H1 (cell line): ENCODE measurements at regions not wholly inside any gene's neighbourhood (a gene's known extent, or its start where the extent isn't known, plus 50 kb on each side); places are given as distances from the start of the nearest gene placed in this dataset.

Experiments
- CTCF ChIA-PET: fragments of 300-600 bp; sonication (Branson Sonifier 250); formaldehyde crosslinking; loops from one replicate; lab custom pipeline; 2021; ENCODE audit not compliant: partially characterized antibody; lab: Charles Lee
- POLR2A ChIA-PET: fragments of 300-600 bp; sonication (Branson Sonifier 250); formaldehyde crosslinking; loops from one replicate; lab custom pipeline; 2021; ENCODE audit warnings: inconsistent platforms; ENCODE audit not compliant: partially characterized antibody; lab: Charles Lee
- DNase-seq, 2 experiments: peaks; one replicate each; pipeline versions ENCODE4 v3.0.0 to v3.0.0-alpha.2; 2010 to 2022; ENCODE audit warnings: low spot score in 2 of 2, low read depth in 1 of 2, mixed read lengths in 1 of 2
- FAIRE-seq: peaks from 2 replicates; lab custom pipeline; 2011; peaks lifted over from hg19 to GRCh38; lab: Jason Lieb, UNC
- H2AFZ ChIP-seq: 2 replicates; pipeline ENCODE4 v1.8.1; 2012; ENCODE audit warnings: low read length, inconsistent platforms
- H2AK5ac ChIP-seq: 2 replicates; pipeline ENCODE4 v1.6.1; 2013; ENCODE audit warnings: low read depth, low read length
- H2BK120ac ChIP-seq: replicated peaks from 2 replicates; pipeline ENCODE3; 2013; ENCODE audit warnings: low read depth, low read length, inconsistent platforms
- H2BK12ac ChIP-seq: 2 replicates; pipeline ENCODE4 v1.6.1; 2013; ENCODE audit warnings: low read depth, low read length
- H2BK15ac ChIP-seq: 2 replicates; pipeline ENCODE4 v1.6.1; 2013; ENCODE audit warnings: low read length
- H2BK20ac ChIP-seq: 2 replicates; pipeline ENCODE4 v1.6.1; 2013; ENCODE audit warnings: low read length
- H2BK5ac ChIP-seq: 2 replicates; pipeline ENCODE4 v1.6.1; 2013; ENCODE audit warnings: low read depth, low read length
- H3K14ac ChIP-seq: 2 replicates; pipeline ENCODE4 v1.6.1; 2013; ENCODE audit warnings: inconsistent platforms; ENCODE audit not compliant: insufficient read length
- H3K18ac ChIP-seq: 2 replicates; pipeline ENCODE4 v1.6.1; 2013; ENCODE audit warnings: low read length; ENCODE audit errors: extremely low read depth
- H3K23ac ChIP-seq: 2 replicates; pipeline ENCODE4 v1.6.1; 2013; ENCODE audit warnings: inconsistent platforms; ENCODE audit not compliant: insufficient read length
- H3K23me2 ChIP-seq: 2 replicates; pipeline ENCODE4 v1.6.1; 2013; ENCODE audit warnings: low read depth, low read length
- H3K27ac ChIP-seq: 2 replicates; pipeline ENCODE4 v1.6.1; 2011; ENCODE audit warnings: low read depth, low read length, inconsistent platforms
- H3K27me3 ChIP-seq, 4 experiments: replicated peaks in 1 of 4; 1 replicate in 1 of 4; 2 replicates in 3 of 4; pipeline versions ENCODE4 v1.6.1 to v1.8.1; 2011 to 2013; ENCODE audit warnings: low read length in 3 of 4, mild to moderate bottlenecking in 3 of 4, inconsistent platforms in 2 of 4, mixed read lengths in 2 of 4, moderate library complexity in 1 of 4; ENCODE audit not compliant: control insufficient read depth in 3 of 4, insufficient read depth in 3 of 4; ENCODE audit errors: extremely low read depth in 1 of 4
- H3K36me3 ChIP-seq, 4 experiments: 2 replicates each; pipeline versions ENCODE4 v1.6.1 to v1.8.1; 2011 to 2013; ENCODE audit warnings: mild to moderate bottlenecking in 4 of 4, low read length in 3 of 4, moderate library complexity in 2 of 4, control low read depth in 1 of 4, inconsistent platforms in 1 of 4; ENCODE audit not compliant: insufficient read depth in 4 of 4, control insufficient read depth in 2 of 4
- H3K4ac ChIP-seq: replicated peaks from 2 replicates; pipeline ENCODE3; 2013; ENCODE audit warnings: low read length, low read depth, mixed read lengths, inconsistent platforms; ENCODE audit not compliant: insufficient read length
- H3K4me1 ChIP-seq, 4 experiments: replicated peaks in 1 of 4; 1 replicate in 1 of 4; 2 replicates in 3 of 4; pipeline versions ENCODE4 v1.6.1 to v1.8.1; 2011 to 2013; ENCODE audit warnings: low read length in 3 of 4, inconsistent platforms in 2 of 4, mixed read lengths in 1 of 4; ENCODE audit not compliant: insufficient read depth in 4 of 4, control insufficient read depth in 3 of 4
- H3K4me2 ChIP-seq, 2 experiments: 2 replicates each; pipeline versions ENCODE4 v1.6.1 to v1.8.1; 2011 to 2013; ENCODE audit warnings: low read depth in 2 of 2, low read length in 2 of 2, control low read depth in 1 of 2, inconsistent platforms in 1 of 2, mild to moderate bottlenecking in 1 of 2; ENCODE audit not compliant: insufficient read depth in 1 of 2
- H3K4me3 ChIP-seq, 4 experiments: fragments of 200-600, 300-600 bp in 1 of 4; sonication (generic), shearing (Covaris generic), sonication (Bioruptor Twin) in 1 of 4; 2 replicates each; pipeline versions ENCODE4 v1.5.1 to v1.8.1; 2011 to 2016; ENCODE audit warnings: low read length in 4 of 4, low read depth in 3 of 4, control low read depth in 2 of 4, inconsistent platforms in 2 of 4, mild to moderate bottlenecking in 2 of 4, mixed read lengths in 1 of 4, moderate library complexity in 1 of 4; ENCODE audit not compliant: insufficient read depth in 2 of 4; ENCODE audit errors: extremely low read depth in 1 of 4
- H3K56ac ChIP-seq: replicated peaks from 2 replicates; pipeline ENCODE3; 2013; ENCODE audit warnings: low read depth, mild to moderate bottlenecking, mixed read lengths, low read length, inconsistent platforms; ENCODE audit not compliant: insufficient read length
- H3K79me1 ChIP-seq: 2 replicates; pipeline ENCODE4 v1.6.1; 2013; ENCODE audit warnings: low read depth, low read length, control low read depth
- H3K79me2 ChIP-seq, 2 experiments: 2 replicates each; pipeline versions ENCODE4 v1.6.1 to v1.8.1; 2012 to 2013; ENCODE audit warnings: low read length in 2 of 2, mild to moderate bottlenecking in 2 of 2, inconsistent platforms in 1 of 2; ENCODE audit not compliant: insufficient read depth in 2 of 2, control insufficient read depth in 1 of 2
- H3K9ac ChIP-seq, 4 experiments: replicated peaks in 1 of 4; 1 replicate in 1 of 4; 2 replicates in 3 of 4; pipeline versions ENCODE4 v1.6.1 to v1.8.1; 2011 to 2013; ENCODE audit warnings: low read depth in 3 of 4, low read length in 3 of 4, control low read depth in 2 of 4, mild to moderate bottlenecking in 2 of 4, moderate library complexity in 2 of 4, inconsistent platforms in 1 of 4; ENCODE audit errors: extremely low read depth in 1 of 4
- H3K9me3 ChIP-seq, 2 experiments: 2 replicates each; pipeline versions ENCODE4 v1.6.1 to v1.8.1; 2012 to 2013; ENCODE audit warnings: mild to moderate bottlenecking in 2 of 2, moderate library complexity in 2 of 2, control low read depth in 1 of 2, inconsistent platforms in 1 of 2, low read depth in 1 of 2, low read length in 1 of 2, mixed read lengths in 1 of 2; ENCODE audit not compliant: insufficient read depth in 2 of 2
- H4K20me1 ChIP-seq, 2 experiments: replicated peaks in 1 of 2; 2 replicates each; pipeline versions ENCODE3 to v1.8.1; 2011 to 2013; ENCODE audit warnings: inconsistent platforms in 2 of 2, low read length in 2 of 2, mild to moderate bottlenecking in 1 of 2; ENCODE audit not compliant: insufficient read depth in 2 of 2, control insufficient read depth in 1 of 2
- H4K5ac ChIP-seq: 2 replicates; pipeline ENCODE4 v1.6.1; 2013; ENCODE audit warnings: low read length, low read depth, mixed read lengths, inconsistent platforms; ENCODE audit not compliant: insufficient read length
- H4K8ac ChIP-seq: 2 replicates; pipeline ENCODE4 v1.8.0; 2013; ENCODE audit warnings: mild to moderate bottlenecking, moderate library complexity, low read length, inconsistent platforms; ENCODE audit not compliant: insufficient read depth; ENCODE audit errors: extremely low read depth
- H4K91ac ChIP-seq: replicated peaks from 2 replicates; pipeline ENCODE3; 2013; ENCODE audit warnings: low read length, mixed read lengths, inconsistent platforms; ENCODE audit not compliant: insufficient read length
- TBP ChIP-seq: IDR thresholded peaks from 2 replicates; pipeline ENCODE4 v1.6.1; 2011; ENCODE audit warnings: low read depth, low read length, improper control_type of control experiment
- WGBS, 2 experiments: shearing (Covaris generic) in 1 of 2; methylation state at CpG; one replicate each; pipeline versions ENCODE4 v1.1.6 to v1.1.7; 2013 to 2015; ENCODE audit warnings: low lambda C conversion rate in 2 of 2, mixed read lengths in 2 of 2, inconsistent platforms in 1 of 2, low coverage in 1 of 2, missing lambda C conversion rate in 1 of 2; ENCODE audit not compliant: insufficient replicate concordance in 2 of 2, insufficient coverage in 1 of 2, insufficient read length in 1 of 2; ENCODE audit errors: extremely low coverage in 1 of 2, missing lambda C conversion rate in 1 of 2; 5-methylcytosine and 5-hydroxymethylcytosine counted together
- TF ChIP-seq, protein P1 (sequence below): IDR thresholded peaks from 2 replicates; pipeline ENCODE4 v1.6.1; 2012; ENCODE audit warnings: inconsistent platforms

DNA sequence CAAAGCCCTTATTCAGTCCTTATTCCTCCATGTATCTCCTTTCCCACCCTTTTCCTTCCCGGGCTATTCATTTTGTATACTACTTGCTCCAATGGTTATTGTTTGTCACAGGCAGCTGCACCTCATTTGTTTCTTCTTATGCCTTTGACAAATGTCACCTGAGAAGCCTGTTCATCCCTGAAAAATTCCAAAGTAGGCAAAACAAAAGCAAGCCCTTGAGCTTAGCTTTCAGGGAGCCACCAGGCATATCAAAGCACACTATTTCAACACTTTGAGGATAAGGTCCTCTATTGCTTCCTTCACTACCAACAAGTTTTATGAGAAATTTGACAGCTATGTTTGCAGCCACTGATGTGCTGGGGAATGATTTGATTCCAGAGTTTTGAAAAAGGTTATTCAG, 738.7 kb upstream of the LMO3 start:
- Histone ChIP-seq H2BK120ac (no peak overlapping the region), H2BK5ac (no peak overlapping the region), H4K20me1 (no peaks in the 10 kb centered on the region), H3K4ac (no peak overlapping the region), H3K27me3 (no peaks in the 10 kb centered on the region), H3K56ac (no peak overlapping the region), H3K79me2 (no peaks in the 10 kb centered on the region), H3K9me3 (no peaks in the 10 kb centered on the region), H3K23ac (no peak overlapping the region), H3K4me3 (no peak overlapping the region), H2AFZ (no peak overlapping the region), H3K79me1 (no peaks in the 10 kb centered on the region), H2BK20ac (no peak overlapping the region), H2AK5ac (no peak overlapping the region), H3K9ac (no peak overlapping the region), H3K27ac (no peak overlapping the region), H4K5ac (no peak overlapping the region), H3K18ac (no peak overlapping the region), H4K8ac (no peak overlapping the region), H3K4me2 (no peak overlapping the region), H2BK12ac (no peak overlapping the region), H3K36me3 (no peaks in the 10 kb centered on the region), H2BK15ac (no peak overlapping the region), H3K14ac (no peak overlapping the region), H3K23me2 (no peaks in the 10 kb centered on the region), H4K91ac (no peak overlapping the region), H3K4me1 (peaks cover 0 to 2% (median under 1%) of the 10 kb centered on the region in 4 experiments; a peak in 2 of 7 replicates)
- CTCF ChIA-PET: interaction anchor here (0.6 to 1.1 kb wide), 2 partner anchors 10 to 304 kb away, joined by 5 to 10 read pairs; no protein-coding TSS in a partner anchor
- no peak for TF ChIP-seq TBP
- TF ChIP-seq, protein P1, sequence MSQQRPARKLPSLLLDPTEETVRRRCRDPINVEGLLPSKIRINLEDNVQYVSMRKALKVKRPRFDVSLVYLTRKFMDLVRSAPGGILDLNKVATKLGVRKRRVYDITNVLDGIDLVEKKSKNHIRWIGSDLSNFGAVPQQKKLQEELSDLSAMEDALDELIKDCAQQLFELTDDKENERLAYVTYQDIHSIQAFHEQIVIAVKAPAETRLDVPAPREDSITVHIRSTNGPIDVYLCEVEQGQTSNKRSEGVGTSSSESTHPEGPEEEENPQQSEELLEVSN: peak; percentile 23; the same call in 1 of the 2 replicates
- no peak for DNase-seq
- POLR2A ChIA-PET: no interaction called here
- FAIRE-seq: no peak
- 100% methylated on average over 1 of the region's 1 CpG; no CpG with 5 or more reads in 1 of the 2 experiments for WGBS, 2 experiments
